Natural killer cell (primary cell): ENCODE measurements at regions not wholly inside any gene's neighbourhood (a gene's known extent, or its start where the extent isn't known, plus 50 kb on each side); places are given as distances from the start of the nearest gene placed in this dataset.
"Not testable (repeated sequence)": the region's sequence is repeated elsewhere in the genome, so short reads cannot be mapped to it uniquely, and the experiment has no call there.

ENCODE experiments used
- ATAC-seq, 3 donors: fragments of 150-1000 bp in 2 of 3; fragments of 200-7000 bp in 1 of 3; cut with Tn5 transposase; 1 replicate in 1 of 3; 2 replicates in 2 of 3; pipeline ENCODE4 v1.10.0; 2021; ENCODE audit warnings: mild to moderate bottlenecking in 2 of 3, moderate library complexity in 2 of 3
- DNase-seq, 2 donors: peaks; one replicate each; pipeline versions ENCODE4 v3.0.0 to v3.0.0-alpha.2; 2013 to 2021; ENCODE audit warnings: mixed read lengths in 1 of 2
- H3K27ac ChIP-seq: one replicate; pipeline ENCODE4 v1.5.1; 2013; ENCODE audit warnings: mild to moderate bottlenecking, low read length
- H3K27me3 ChIP-seq: one replicate; pipeline ENCODE4 v1.6.1; 2013; ENCODE audit warnings: low read length; ENCODE audit not compliant: control insufficient read depth, insufficient read depth
- H3K36me3 ChIP-seq: one replicate; pipeline ENCODE4 v1.6.1; 2013; ENCODE audit warnings: low read length; ENCODE audit not compliant: control insufficient read depth, insufficient read depth
- H3K4me1 ChIP-seq: one replicate; pipeline ENCODE4 v1.6.1; 2013; ENCODE audit warnings: low read length; ENCODE audit not compliant: control insufficient read depth, insufficient read depth
- H3K4me3 ChIP-seq: one replicate; pipeline ENCODE4 v1.5.1; 2013; ENCODE audit warnings: low read length
- H3K9me3 ChIP-seq: one replicate; pipeline ENCODE4 v1.6.1; 2013; ENCODE audit warnings: low read length; ENCODE audit not compliant: control insufficient read depth, insufficient read depth
- H3K27ac Mint-ChIP-seq, 2 donors: one replicate each; pipeline ENCODE4 v1.8.0; 2022; ENCODE audit warnings: mild to moderate bottlenecking in 2 of 2, mixed read lengths in 2 of 2, moderate library complexity in 1 of 2
- H3K27me3 Mint-ChIP-seq, 2 donors: one replicate each; pipeline ENCODE4 v1.8.0; 2022; ENCODE audit warnings: low read depth in 2 of 2, mixed read lengths in 2 of 2
- H3K36me3 Mint-ChIP-seq: one replicate; pipeline ENCODE4 v1.8.0; 2022; ENCODE audit warnings: mixed read lengths
- H3K4me1 Mint-ChIP-seq, 2 donors: one replicate each; pipeline ENCODE4 v1.8.0; 2022; ENCODE audit warnings: mixed read lengths in 2 of 2
- H3K4me3 Mint-ChIP-seq: one replicate; pipeline ENCODE4 v1.8.0; 2022; ENCODE audit warnings: mild to moderate bottlenecking, moderate library complexity, mixed read lengths
- H3K9me3 Mint-ChIP-seq, 2 donors: one replicate each; pipeline ENCODE4 v1.8.0; 2022; ENCODE audit warnings: mixed read lengths in 2 of 2
- CTCF ChIP-seq: fragments of 200-600 bp; IDR thresholded peaks from one replicate; pipeline ENCODE4 v1.8.0; 2022; ENCODE audit warnings: antibody characterized with exemption
- WGBS: methylation state at CpG from one replicate; pipeline ENCODE4 v1.1.7; 2013; ENCODE audit warnings: missing lambda C conversion rate; ENCODE audit not compliant: insufficient coverage; 5-methylcytosine and 5-hydroxymethylcytosine counted together
- intact Hi-C: fragments of 100-400 bp; cut with micrococcal nuclease; formaldehyde crosslinking; loops from one replicate; pipeline ENCODE4 v1.14.2; 2022

DNA sequence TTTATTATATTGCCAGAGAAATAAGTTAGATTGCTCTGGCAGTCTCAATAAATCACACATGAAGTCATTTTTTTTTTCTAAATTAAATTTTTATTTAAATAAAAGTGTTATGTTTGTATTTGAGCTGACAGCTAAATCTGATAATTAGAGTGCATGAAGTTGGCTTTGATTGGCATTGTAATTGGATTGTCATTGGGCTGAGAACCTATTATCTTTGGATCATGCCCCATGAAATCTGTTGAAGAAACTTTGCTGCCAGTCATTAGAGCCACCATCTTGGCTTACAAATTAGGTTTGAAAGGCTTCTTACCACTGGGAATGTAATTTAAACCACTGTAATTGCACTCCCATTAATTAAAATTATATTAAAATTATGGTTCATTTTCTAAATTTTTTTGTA lies 507.9 kb upstream of the FANCL start:
- no peak overlapping the region for H3K4me3 Mint-ChIP-seq
- H3K27me3 Mint-ChIP-seq, result no peaks in the 10 kb centered on the region
- Histone ChIP-seq H3K27me3 (no peaks in the 10 kb centered on the region), H3K4me1 (no peaks in the 10 kb centered on the region), H3K4me3 (no peak overlapping the region), H3K36me3 (no peaks in the 10 kb centered on the region), H3K9me3 (no peaks in the 10 kb centered on the region), H3K27ac (no peak overlapping the region)
- no peak for ATAC-seq
- no peak for TF ChIP-seq CTCF
- intact Hi-C loops, result no loop called here
- H3K27ac Mint-ChIP-seq, result no peak overlapping the region
- DNase-seq, result no peak
- peaks cover 0 to 2% of the 10 kb centered on the region in 2 donors for H3K9me3 Mint-ChIP-seq
- no peaks in the 10 kb centered on the region for H3K4me1 Mint-ChIP-seq
- H3K36me3 Mint-ChIP-seq, result no peaks in the 10 kb centered on the region

DNA sequence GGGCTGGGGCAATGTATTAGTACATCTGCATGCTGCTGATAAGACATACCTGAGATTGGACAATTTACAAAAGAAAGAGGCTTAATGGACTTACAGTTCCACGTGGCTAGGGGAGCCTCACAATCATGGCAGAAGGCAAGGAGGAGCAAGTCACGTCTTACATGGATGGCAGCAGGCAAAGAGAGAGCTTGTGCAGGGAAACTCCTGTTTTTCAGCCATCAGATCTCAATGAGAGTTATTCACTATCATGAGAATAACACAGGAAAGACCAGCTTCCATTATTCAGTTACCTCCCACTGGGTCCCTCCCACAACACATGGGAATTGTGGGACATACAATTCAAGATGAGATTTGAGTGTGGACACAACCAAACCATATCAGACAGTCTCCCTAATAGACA lies 504.2 kb upstream of the FANCL start:
- H3K9me3 Mint-ChIP-seq, H3K27me3 ChIP-seq, DNase-seq, ATAC-seq, H3K36me3 Mint-ChIP-seq, H3K27me3 Mint-ChIP-seq, intact Hi-C loops, H3K4me3 Mint-ChIP-seq, H3K4me3 ChIP-seq, H3K27ac Mint-ChIP-seq, H3K4me1 ChIP-seq, H3K36me3 ChIP-seq, H3K4me1 Mint-ChIP-seq, H3K27ac ChIP-seq, H3K9me3 ChIP-seq: not testable (repeated sequence)
- WGBS, result 82% methylated on average over 2 of the region's 2 CpGs

GRCh38 chr2:58740426-58740825 lies 499.3 kb upstream of the FANCL start:
- Histone ChIP-seq H3K4me1 (no peaks in the 10 kb centered on the region), H3K4me3 (no peak overlapping the region), H3K36me3 (no peaks in the 10 kb centered on the region), H3K9me3 (no peaks in the 10 kb centered on the region), H3K27me3 (no peaks in the 10 kb centered on the region), H3K27ac (no peak overlapping the region)
- Mint-ChIP-seq H3K36me3 (no peaks in the 10 kb centered on the region), H3K27ac (no peak overlapping the region), H3K9me3 (peaks cover 0 to 4% of the 10 kb centered on the region in 2 donors), H3K27me3 (no peaks in the 10 kb centered on the region), H3K4me1 (no peaks in the 10 kb centered on the region), H3K4me3 (no peak overlapping the region)
- no peak for TF ChIP-seq CTCF
- ATAC-seq, result no peak
- intact Hi-C loops, result no loop called here
- DNase-seq, result no peak
- 6% methylated on average over 1 of the region's 1 CpG for WGBS

DNA sequence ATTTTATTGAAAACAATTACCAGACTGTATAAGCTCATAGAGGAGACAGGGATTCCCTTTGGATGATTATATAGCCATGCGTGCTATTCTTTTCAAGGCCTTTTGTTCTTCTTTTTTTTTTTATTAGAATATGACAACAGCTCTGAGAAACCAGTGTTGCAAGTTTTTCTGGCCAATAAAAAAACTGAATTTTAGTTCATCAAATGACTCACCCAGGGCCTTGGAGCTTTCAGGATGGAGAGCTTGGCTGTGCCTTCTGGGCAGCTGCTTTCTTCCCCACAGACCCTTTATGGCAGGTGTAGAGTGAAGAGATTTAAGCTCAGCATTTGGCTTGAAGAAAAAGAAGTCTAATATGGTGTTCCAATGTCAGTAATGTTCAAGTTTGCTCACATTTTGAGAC lies 497.9 kb upstream of the FANCL start:
- Histone ChIP-seq H3K27me3 (no peaks in the 10 kb centered on the region), H3K36me3 (no peaks in the 10 kb centered on the region), H3K4me1 (no peaks in the 10 kb centered on the region), H3K27ac (no peak overlapping the region), H3K4me3 (no peak overlapping the region), H3K9me3 (no peaks in the 10 kb centered on the region)
- peaks cover 0 to 2% of the 10 kb centered on the region in 2 donors for H3K9me3 Mint-ChIP-seq
- H3K4me1 Mint-ChIP-seq, result no peaks in the 10 kb centered on the region
- intact Hi-C loops, result no loop called here
- H3K27me3 Mint-ChIP-seq, result no peaks in the 10 kb centered on the region
- H3K4me3 Mint-ChIP-seq, result no peak overlapping the region
- no peak for DNase-seq
- 100% methylated on average over 1 of the region's 1 CpG for WGBS
- no peak for ATAC-seq
- no peak for TF ChIP-seq CTCF
- no peaks in the 10 kb centered on the region for H3K36me3 Mint-ChIP-seq
- H3K27ac Mint-ChIP-seq, result no peak overlapping the region
